GM18868 (cell line): ENCODE measurements at regions not wholly inside any gene's neighbourhood (a gene's known extent, or its start where the extent isn't known, plus 50 kb on each side); places are given as distances from the start of the nearest gene placed in this dataset.
"Not testable (repeated sequence)": the region's sequence is repeated elsewhere in the genome, so short reads cannot be mapped to it uniquely, and the experiment has no call there.

ENCODE experiments used
- ATAC-seq: cut with Tn5 transposase; IDR thresholded peaks from one replicate; pipeline ENCODE4 v1.9.1; 2021; ENCODE audit warnings: mild to moderate bottlenecking, moderate library complexity; ENCODE audit not compliant: unreplicated experiment

GRCh38 chr9:15113288-15113687 is 193.7 kb downstream of the TTC39B start:
- ATAC-seq, result no peak

GRCh38 chr9:15111071-15111470 is 195.9 kb downstream of the TTC39B start:
- no peak for ATAC-seq

- peak; percentile 95 for ATAC-seq
Observed at GRCh38 chr9:15104826-15105420, 194.7 kb upstream of the FREM1 start.

GRCh38 chr9:15103290-15103689 is 193.1 kb upstream of the FREM1 start:
- ATAC-seq, result no peak

GRCh38 chr9:15101095-15101494 is 190.9 kb upstream of the FREM1 start:
- ATAC-seq, result no peak

GRCh38 chr9:15100571-15100970 is 190.3 kb upstream of the FREM1 start:
- no peak for ATAC-seq

GRCh38 chr9:15096972-15097371 is 186.7 kb upstream of the FREM1 start:
- no peak for ATAC-seq

- ATAC-seq, result no peak
Observed at GRCh38 chr9:15086778-15087324, 176.6 kb upstream of the FREM1 start.

GRCh38 chr9:15086156-15086763 is 176.0 kb upstream of the FREM1 start:
- ATAC-seq, result no peak

GRCh38 chr9:15081021-15081753 is 171.0 kb upstream of the FREM1 start:
- ATAC-seq, result no peak

GRCh38 chr9:15080401-15080800 is 170.2 kb upstream of the FREM1 start:
- ATAC-seq, result no peak

GRCh38 chr9:15079989-15080388 is 169.8 kb upstream of the FREM1 start:
- no peak for ATAC-seq

GRCh38 chr9:15077946-15078729 is 167.9 kb upstream of the FREM1 start:
- no peak for ATAC-seq

- no peak for ATAC-seq
Observed at GRCh38 chr9:15073620-15074019, 163.4 kb upstream of the FREM1 start.

GRCh38 chr9:15070716-15071115 is 160.5 kb upstream of the FREM1 start:
- ATAC-seq, result no peak

GRCh38 chr9:15069106-15069505 is 158.9 kb upstream of the FREM1 start:
- ATAC-seq, result no peak

- no peak for ATAC-seq
Observed at GRCh38 chr9:15068261-15068660, 158.0 kb upstream of the FREM1 start.

GRCh38 chr9:15059003-15059402 is 148.8 kb upstream of the FREM1 start:
- no peak for ATAC-seq

- no peak for ATAC-seq
Observed at GRCh38 chr9:15058236-15058635, 148.0 kb upstream of the FREM1 start.

- ATAC-seq, result not testable (repeated sequence)
Observed at GRCh38 chr9:15055284-15055683, 145.1 kb upstream of the FREM1 start.

GRCh38 chr9:15048772-15049171 is 138.5 kb upstream of the FREM1 start:
- no peak for ATAC-seq
